ENCODE measurements at regions not wholly inside any gene's neighbourhood (a gene's known extent, or its start where the extent isn't known, plus 50 kb on each side); places are given as distances from the start of the nearest gene placed in this dataset.

- DNase-seq, result no peak
- Histone ChIP-seq H3K9me3 (ENCODE audit: control insufficient read depth, low read depth, low read length) (no peaks in the 10 kb centered on the region), H3K27ac (ENCODE audit: low read length) (no peak overlapping the region), H3K36me3 (ENCODE audit: control insufficient read depth, insufficient read depth, low read length) (no peaks in the 10 kb centered on the region), H3K4me1 (ENCODE audit: control insufficient read depth, insufficient read depth, low read length) (peaks cover 14% of the 10 kb centered on the region), H3K27me3 (ENCODE audit: control insufficient read depth, insufficient read depth, low read length) (no peaks in the 10 kb centered on the region), H3K4me3 (ENCODE audit: low read length) (no peak overlapping the region)
- no CpG with 5 or more reads among the region's 10 CpGs for WGBS (ENCODE audit: insufficient coverage, low lambda C conversion rate)
Measured at GRCh38 chr10:110355141-110355831, 50.6 kb upstream of the SMNDC1 start.

GRCh38 chr10:110355922-110356627 lies 51.4 kb upstream of the SMNDC1 start:
- Histone ChIP-seq H3K4me1 (ENCODE audit: control insufficient read depth, insufficient read depth, low read length) (peaks cover 14% of the 10 kb centered on the region), H3K36me3 (ENCODE audit: control insufficient read depth, insufficient read depth, low read length) (no peaks in the 10 kb centered on the region), H3K27me3 (ENCODE audit: control insufficient read depth, insufficient read depth, low read length) (no peaks in the 10 kb centered on the region), H3K9me3 (ENCODE audit: control insufficient read depth, low read depth, low read length) (no peaks in the 10 kb centered on the region), H3K27ac (ENCODE audit: low read length) (no peak overlapping the region), H3K4me3 (ENCODE audit: low read length) (no peak overlapping the region)
- DNase-seq, result no peak
- WGBS (ENCODE audit: insufficient coverage, low lambda C conversion rate), result no CpG with 5 or more reads among the region's 9 CpGs

GRCh38 chr10:110356628-110357245 lies 52.0 kb upstream of the SMNDC1 start:
- H3K36me3 ChIP-seq (ENCODE audit: control insufficient read depth, insufficient read depth, low read length), result no peaks in the 10 kb centered on the region
- H3K27ac ChIP-seq (ENCODE audit: low read length), result no peak overlapping the region
- peaks cover 14% of the 10 kb centered on the region for H3K4me1 ChIP-seq (ENCODE audit: control insufficient read depth, insufficient read depth, low read length)
- H3K9me3 ChIP-seq (ENCODE audit: control insufficient read depth, low read depth, low read length), result no peaks in the 10 kb centered on the region
- no peak overlapping the region for H3K4me3 ChIP-seq (ENCODE audit: low read length)
- no peak for DNase-seq
- no CpG with 5 or more reads among the region's 19 CpGs for WGBS (ENCODE audit: insufficient coverage, low lambda C conversion rate)
- H3K27me3 ChIP-seq (ENCODE audit: control insufficient read depth, insufficient read depth, low read length), result no peaks in the 10 kb centered on the region

GRCh38 chr10:110357252-110357780 lies 52.6 kb upstream of the SMNDC1 start:
- WGBS (ENCODE audit: insufficient coverage, low lambda C conversion rate), result 72% methylated on average over 3 of the region's 17 CpGs
- Histone ChIP-seq H3K4me1 (ENCODE audit: control insufficient read depth, insufficient read depth, low read length) (peaks cover 14% of the 10 kb centered on the region), H3K9me3 (ENCODE audit: control insufficient read depth, low read depth, low read length) (no peaks in the 10 kb centered on the region), H3K4me3 (ENCODE audit: low read length) (no peak overlapping the region), H3K27me3 (ENCODE audit: control insufficient read depth, insufficient read depth, low read length) (no peaks in the 10 kb centered on the region), H3K27ac (ENCODE audit: low read length) (no peak overlapping the region), H3K36me3 (ENCODE audit: control insufficient read depth, insufficient read depth, low read length) (no peaks in the 10 kb centered on the region)
- DNase-seq, result no peak

- H3K4me1 ChIP-seq (ENCODE audit: control insufficient read depth, insufficient read depth, low read length), result peaks cover 14% of the 10 kb centered on the region
- no peak overlapping the region for H3K4me3 ChIP-seq (ENCODE audit: low read length)
- H3K36me3 ChIP-seq (ENCODE audit: control insufficient read depth, insufficient read depth, low read length), result no peaks in the 10 kb centered on the region
- no peaks in the 10 kb centered on the region for H3K27me3 ChIP-seq (ENCODE audit: control insufficient read depth, insufficient read depth, low read length)
- DNase-seq, result no peak
- WGBS (ENCODE audit: insufficient coverage, low lambda C conversion rate), result no CpG with 5 or more reads among the region's 9 CpGs
- H3K9me3 ChIP-seq (ENCODE audit: control insufficient read depth, low read depth, low read length), result no peaks in the 10 kb centered on the region
- no peak overlapping the region for H3K27ac ChIP-seq (ENCODE audit: low read length)
Measured at GRCh38 chr10:110357871-110358270, 53.2 kb upstream of the SMNDC1 start.

GRCh38 chr10:110358278-110358677 lies 53.6 kb upstream of the SMNDC1 start:
- WGBS (ENCODE audit: insufficient coverage, low lambda C conversion rate), result no CpG with 5 or more reads among the region's 1 CpG
- DNase-seq, result no peak
- H3K27ac ChIP-seq (ENCODE audit: low read length), result no peak overlapping the region

GRCh38 chr10:110358869-110359629 lies 54.3 kb upstream of the SMNDC1 start:
- DNase-seq, result no peak
- H3K27ac ChIP-seq (ENCODE audit: low read length), result no peak overlapping the region

More at GRCh38 chr10:110358278-110358677, 53.6 kb upstream of the SMNDC1 start:
- H3K4me3 ChIP-seq (ENCODE audit: low read length), result no peak overlapping the region
- no peaks in the 10 kb centered on the region for H3K36me3 ChIP-seq (ENCODE audit: control insufficient read depth, insufficient read depth, low read length)
- H3K27me3 ChIP-seq (ENCODE audit: control insufficient read depth, insufficient read depth, low read length), result no peaks in the 10 kb centered on the region
- peaks cover 14% of the 10 kb centered on the region for H3K4me1 ChIP-seq (ENCODE audit: control insufficient read depth, insufficient read depth, low read length)
- H3K9me3 ChIP-seq (ENCODE audit: control insufficient read depth, low read depth, low read length), result no peaks in the 10 kb centered on the region

GRCh38 chr10:110360857-110361474 lies 56.2 kb upstream of the SMNDC1 start:
- peaks cover 21% of the 10 kb centered on the region for H3K4me1 ChIP-seq (ENCODE audit: control insufficient read depth, insufficient read depth, low read length)
- no peaks in the 10 kb centered on the region for H3K27me3 ChIP-seq (ENCODE audit: control insufficient read depth, insufficient read depth, low read length)
- no peaks in the 10 kb centered on the region for H3K9me3 ChIP-seq (ENCODE audit: control insufficient read depth, low read depth, low read length)
- no peaks in the 10 kb centered on the region for H3K36me3 ChIP-seq (ENCODE audit: control insufficient read depth, insufficient read depth, low read length)
- no peak overlapping the region for H3K27ac ChIP-seq (ENCODE audit: low read length)
- no CpG with 5 or more reads among the region's 5 CpGs for WGBS (ENCODE audit: insufficient coverage, low lambda C conversion rate)
- no peak overlapping the region for H3K4me3 ChIP-seq (ENCODE audit: low read length)
- DNase-seq, result no peak

More at GRCh38 chr10:110358869-110359629, 54.3 kb upstream of the SMNDC1 start:
- WGBS (ENCODE audit: insufficient coverage, low lambda C conversion rate), result no CpG with 5 or more reads among the region's 7 CpGs
- Histone ChIP-seq H3K9me3 (ENCODE audit: control insufficient read depth, low read depth, low read length) (no peaks in the 10 kb centered on the region), H3K27me3 (ENCODE audit: control insufficient read depth, insufficient read depth, low read length) (no peaks in the 10 kb centered on the region), H3K4me1 (ENCODE audit: control insufficient read depth, insufficient read depth, low read length) (peaks cover 17% of the 10 kb centered on the region), H3K4me3 (ENCODE audit: low read length) (no peak overlapping the region), H3K36me3 (ENCODE audit: control insufficient read depth, insufficient read depth, low read length) (no peaks in the 10 kb centered on the region)

GRCh38 chr10:110361800-110362456 lies 57.2 kb upstream of the SMNDC1 start:
- peaks cover 30% of the 10 kb centered on the region for H3K4me1 ChIP-seq (ENCODE audit: control insufficient read depth, insufficient read depth, low read length)
- no peaks in the 10 kb centered on the region for H3K27me3 ChIP-seq (ENCODE audit: control insufficient read depth, insufficient read depth, low read length)
- H3K4me3 ChIP-seq (ENCODE audit: low read length), result no peak overlapping the region
- no peak overlapping the region for H3K27ac ChIP-seq (ENCODE audit: low read length)
- 92% methylated on average over 2 of the region's 5 CpGs for WGBS (ENCODE audit: insufficient coverage, low lambda C conversion rate)
- DNase-seq, result no peak
- H3K36me3 ChIP-seq (ENCODE audit: control insufficient read depth, insufficient read depth, low read length), result no peaks in the 10 kb centered on the region
- H3K9me3 ChIP-seq (ENCODE audit: control insufficient read depth, low read depth, low read length), result no peaks in the 10 kb centered on the region
